NT2/D1 (cell line): ENCODE measurements at regions not wholly inside any gene's neighbourhood (a gene's known extent, or its start where the extent isn't known, plus 50 kb on each side); places are given as distances from the start of the nearest gene placed in this dataset.

Experiments
- DNase-seq: peaks from one replicate; pipeline ENCODE4 v3.0.0-alpha.2; 2011; ENCODE audit warnings: low read depth, low spot score
- H3K27me3 ChIP-seq: 2 replicates; pipeline ENCODE4 v1.6.0; 2011; ENCODE audit warnings: mild to moderate bottlenecking; ENCODE audit not compliant: insufficient read length, insufficient read depth
- H3K36me3 ChIP-seq: 2 replicates; pipeline ENCODE4 v1.6.1; 2011; ENCODE audit warnings: mild to moderate bottlenecking, low read length, mixed read lengths; ENCODE audit not compliant: insufficient read depth, insufficient read length
- H3K4me1 ChIP-seq: 2 replicates; pipeline ENCODE4 v1.5.1; 2011; ENCODE audit not compliant: insufficient read depth, insufficient read length
- H3K4me3 ChIP-seq: 2 replicates; pipeline ENCODE4 v1.5.1; 2011; ENCODE audit warnings: low read depth; ENCODE audit not compliant: insufficient read length
- H3K9ac ChIP-seq: 2 replicates; pipeline ENCODE4 v1.6.0; 2011; ENCODE audit warnings: low read depth; ENCODE audit not compliant: insufficient read length
- H3K9me3 ChIP-seq: 2 replicates; pipeline ENCODE4 v1.5.1; 2011; ENCODE audit warnings: mild to moderate bottlenecking, low read length; ENCODE audit not compliant: insufficient read depth
- SUZ12 ChIP-seq: IDR thresholded peaks from 2 replicates; pipeline ENCODE4 v1.6.1; 2011; ENCODE audit not compliant: insufficient read length, insufficient read depth; ENCODE audit errors: extremely low read depth
- YY1 ChIP-seq: IDR thresholded peaks from 2 replicates; pipeline ENCODE4 v1.6.1; 2011; ENCODE audit not compliant: insufficient read length, insufficient read depth
- ZNF274 ChIP-seq: IDR thresholded peaks from 2 replicates; pipeline ENCODE4 v1.6.1; 2011; ENCODE audit warnings: mild to moderate bottlenecking, low read depth, low read length

GRCh38 chr12:63056649-63057048, 94.4 kb downstream of the AVPR1A start:
- Histone ChIP-seq H3K4me3 (no peak overlapping the region), H3K9ac (no peak overlapping the region), H3K36me3 (no peaks in the 10 kb centered on the region), H3K27me3 (no peaks in the 10 kb centered on the region), H3K9me3 (no peaks in the 10 kb centered on the region), H3K4me1 (no peaks in the 10 kb centered on the region)
- TF ChIP-seq ZNF274 (no peak), YY1 (no peak), SUZ12 (no peak)
- no peak for DNase-seq

DNA sequence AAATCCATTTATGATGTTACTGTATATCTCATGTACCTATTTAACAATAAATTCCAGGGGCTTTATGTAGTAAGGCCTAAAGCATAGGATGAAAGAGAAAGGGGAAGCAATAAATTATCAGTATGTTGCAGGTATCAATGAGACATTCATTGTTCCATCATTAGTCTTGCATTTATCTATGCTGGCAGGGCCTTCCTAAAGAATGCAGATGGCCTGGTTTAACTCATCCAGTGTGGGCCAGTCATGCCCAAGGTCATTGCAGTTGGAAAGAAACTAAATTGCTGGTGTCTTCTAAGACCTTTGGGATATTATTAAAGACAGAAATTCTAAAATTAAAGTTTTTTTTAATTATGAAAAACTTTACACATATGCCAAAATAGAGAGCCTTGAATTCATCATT, 98.3 kb downstream of the AVPR1A start:
- no peak for DNase-seq
- Histone ChIP-seq H3K4me3 (no peak overlapping the region), H3K27me3 (no peaks in the 10 kb centered on the region), H3K36me3 (no peaks in the 10 kb centered on the region), H3K4me1 (no peaks in the 10 kb centered on the region), H3K9me3 (no peaks in the 10 kb centered on the region), H3K9ac (no peak overlapping the region)
- TF ChIP-seq SUZ12 (no peak), ZNF274 (no peak), YY1 (no peak)

DNA sequence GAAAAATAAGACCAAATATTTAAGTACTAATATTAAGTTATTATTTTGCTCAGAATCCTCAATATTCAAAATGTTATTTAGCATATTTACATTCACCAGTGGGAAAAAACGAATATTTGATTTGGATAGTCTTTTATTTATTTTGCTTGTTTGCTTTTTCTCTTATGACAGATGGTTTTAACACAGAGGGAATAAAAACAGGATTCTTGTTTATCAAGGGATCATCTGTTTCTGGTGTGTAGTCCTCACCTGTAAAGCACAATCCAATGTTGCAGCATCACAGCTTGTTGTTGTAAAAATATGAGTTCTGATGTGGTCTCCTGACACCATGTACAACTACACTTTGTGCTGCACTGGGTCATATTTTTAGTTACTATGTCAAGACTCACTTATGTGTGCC, 103.9 kb downstream of the AVPR1A start:
- Histone ChIP-seq H3K9me3 (no peaks in the 10 kb centered on the region), H3K36me3 (no peaks in the 10 kb centered on the region), H3K27me3 (no peaks in the 10 kb centered on the region), H3K9ac (no peak overlapping the region), H3K4me1 (no peaks in the 10 kb centered on the region), H3K4me3 (no peak overlapping the region)
- no peak for DNase-seq
- no peak for TF ChIP-seq SUZ12

- Histone ChIP-seq H3K9me3 (no peaks in the 10 kb centered on the region), H3K27me3 (no peaks in the 10 kb centered on the region), H3K4me1 (no peaks in the 10 kb centered on the region), H3K9ac (no peak overlapping the region), H3K36me3 (no peaks in the 10 kb centered on the region), H3K4me3 (no peak overlapping the region)
- DNase-seq = no peak
- TF ChIP-seq YY1 (no peak), ZNF274 (no peak), SUZ12 (no peak)
Measured at GRCh38 chr12:63045020-63045860, 105.8 kb downstream of the AVPR1A start.

GRCh38 chr12:63042646-63043045, 107.7 kb upstream of the PPM1H start:
- TF ChIP-seq YY1 (no peak), ZNF274 (no peak), SUZ12 (no peak)
- Histone ChIP-seq H3K9me3 (no peaks in the 10 kb centered on the region), H3K4me3 (no peak overlapping the region), H3K9ac (no peak overlapping the region), H3K27me3 (no peaks in the 10 kb centered on the region), H3K36me3 (no peaks in the 10 kb centered on the region), H3K4me1 (no peaks in the 10 kb centered on the region)
- DNase-seq = no peak

GRCh38 chr12:63041601-63042000, 106.7 kb upstream of the PPM1H start:
- no peak for TF ChIP-seq YY1
- no peak for TF ChIP-seq ZNF274
- TF ChIP-seq SUZ12 = no peak
- DNase-seq = no peak
- no peaks in the 10 kb centered on the region for H3K4me1 ChIP-seq

DNA sequence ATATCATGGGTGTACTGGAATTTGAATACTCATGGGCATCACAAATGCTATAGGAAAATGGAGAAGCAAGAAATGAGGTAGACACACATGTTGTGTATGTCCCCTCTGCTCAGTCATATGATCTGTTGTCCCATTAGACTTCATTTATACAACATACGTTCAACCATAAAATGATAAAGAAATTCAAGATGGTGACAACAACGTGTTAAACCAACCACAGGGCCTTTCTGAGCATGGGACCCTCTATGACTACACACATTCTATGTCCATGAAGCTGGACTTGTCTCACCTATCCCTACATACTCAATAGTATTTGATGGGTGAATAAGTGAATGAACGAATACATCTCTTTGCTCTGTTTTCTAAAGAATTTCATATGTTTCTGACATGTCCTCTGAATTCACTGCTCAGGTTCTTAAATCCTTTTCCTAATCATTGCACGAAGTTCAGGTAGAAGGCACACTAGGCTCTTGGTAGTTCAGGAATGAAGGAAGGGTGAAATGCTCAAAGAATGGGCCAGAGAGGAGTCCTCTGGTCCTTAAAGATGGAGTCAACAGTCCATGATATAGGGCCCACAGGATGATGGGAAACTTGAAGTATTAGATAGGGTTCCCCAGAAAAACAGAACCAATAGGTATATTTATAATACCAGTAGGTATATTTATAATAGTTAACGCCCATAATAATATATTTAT, 105.7 kb upstream of the PPM1H start:
- Histone ChIP-seq H3K4me1 (no peaks in the 10 kb centered on the region), H3K36me3 (no peaks in the 10 kb centered on the region), H3K4me3 (no peak overlapping the region), H3K27me3 (no peaks in the 10 kb centered on the region), H3K9ac (no peak overlapping the region), H3K9me3 (no peaks in the 10 kb centered on the region)
- DNase-seq = no peak
- no peak for TF ChIP-seq YY1
- TF ChIP-seq ZNF274 = no peak
- no peak for TF ChIP-seq SUZ12

More at GRCh38 chr12:63041601-63042000, 106.7 kb upstream of the PPM1H start:
- Histone ChIP-seq H3K4me3 (no peak overlapping the region), H3K36me3 (no peaks in the 10 kb centered on the region), H3K9me3 (no peaks in the 10 kb centered on the region), H3K9ac (no peak overlapping the region), H3K27me3 (no peaks in the 10 kb centered on the region)
